KMS-11 (cell line): ENCODE measurements at regions not wholly inside any gene's neighbourhood (a gene's known extent, or its start where the extent isn't known, plus 50 kb on each side); places are given as distances from the start of the nearest gene placed in this dataset.

Experiments
- H2AFZ ChIP-seq: fragments of 200-600 bp; sonication (generic); 2 replicates; pipeline ENCODE4 v1.6.1; 2016; ENCODE audit warnings: antibody characterized with exemption, mixed run types, low read depth
- H3K27ac ChIP-seq: fragments of 200-600 bp; sonication (generic); 2 replicates; pipeline ENCODE4 v1.6.1; 2016; ENCODE audit warnings: mild to moderate bottlenecking, mixed run types
- H3K27me3 ChIP-seq: fragments of 200-600 bp; sonication (generic); 2 replicates; pipeline ENCODE4 v1.6.1; 2017; ENCODE audit warnings: mild to moderate bottlenecking, low read depth, mixed run types, moderate library complexity; ENCODE audit not compliant: insufficient read depth
- H3K36me3 ChIP-seq: fragments of 200-600 bp; sonication (generic); 2 replicates; pipeline ENCODE4 v1.6.1; 2017; ENCODE audit warnings: mild to moderate bottlenecking, mixed run types; ENCODE audit not compliant: insufficient read depth
- H3K4me1 ChIP-seq: fragments of 200-600 bp; sonication (generic); 2 replicates; pipeline ENCODE4 v1.6.1; 2016; ENCODE audit warnings: mild to moderate bottlenecking, low read depth, mixed run types; ENCODE audit not compliant: poor library complexity, severe bottlenecking
- H3K4me2 ChIP-seq: fragments of 200-600 bp; sonication (generic); 2 replicates; pipeline ENCODE4 v1.7.0; 2016; ENCODE audit warnings: mild to moderate bottlenecking, mixed run types
- H3K4me3 ChIP-seq: fragments of 200-600 bp; sonication (generic); IDR thresholded peaks from 2 replicates; pipeline ENCODE4 v1.6.1; 2017; ENCODE audit warnings: low read depth, low read length, mixed read lengths; ENCODE audit not compliant: insufficient read depth
- H3K79me2 ChIP-seq: fragments of 200-600 bp; sonication (generic); 2 replicates; pipeline ENCODE4 v1.6.1; 2016; ENCODE audit warnings: low read depth, mixed run types; ENCODE audit not compliant: insufficient read depth
- H3K9ac ChIP-seq: fragments of 200-600 bp; sonication (generic); 2 replicates; pipeline ENCODE4 v1.6.1; 2016; ENCODE audit warnings: mild to moderate bottlenecking, mixed run types
- H4K20me1 ChIP-seq: fragments of 200-600 bp; sonication (generic); 2 replicates; pipeline ENCODE4 v1.6.1; 2016; ENCODE audit warnings: mild to moderate bottlenecking, mixed run types; ENCODE audit not compliant: insufficient read depth
- CTCF ChIP-seq: fragments of 200-600 bp; sonication (generic); conservative IDR thresholded peaks from 2 replicates; pipeline ENCODE4 v1.6.1; 2017; ENCODE audit warnings: low read depth, mild to moderate bottlenecking, antibody characterized with exemption, low read length, moderate library complexity, mixed read lengths

DNA sequence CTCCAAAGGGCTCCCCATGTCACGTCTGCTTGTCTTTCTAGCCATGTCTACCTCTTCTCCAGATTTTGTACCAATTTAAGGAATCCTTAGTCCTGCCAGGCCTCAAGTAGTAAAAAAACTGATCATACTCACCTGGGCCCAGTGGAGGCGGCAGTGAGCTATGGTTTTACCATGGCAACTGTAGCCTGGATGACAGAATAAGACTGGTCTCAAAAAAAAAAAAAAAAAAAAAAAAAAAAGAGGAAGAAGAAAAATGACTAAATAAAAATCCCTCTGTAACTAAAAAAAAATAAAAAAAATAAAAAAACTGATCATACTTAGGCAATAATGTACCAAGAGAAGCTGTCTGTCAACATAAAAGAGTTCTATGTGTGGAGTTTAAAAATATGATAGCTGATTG lies 221.6 kb downstream of the NR4A2 start:
- no peak overlapping the region for H3K9ac ChIP-seq
- H3K4me3 ChIP-seq = no peak overlapping the region
- no peak overlapping the region for H3K27ac ChIP-seq
- no peaks in the 10 kb centered on the region for H3K79me2 ChIP-seq
- H3K4me2 ChIP-seq = no peak overlapping the region
- no peak overlapping the region for H2AFZ ChIP-seq
- TF ChIP-seq CTCF = peak; percentile 38; the same call in 1 of the 2 replicates
- no peaks in the 10 kb centered on the region for H4K20me1 ChIP-seq
- no peaks in the 10 kb centered on the region for H3K36me3 ChIP-seq
- H3K27me3 ChIP-seq = no peaks in the 10 kb centered on the region
- H3K4me1 ChIP-seq = no peaks in the 10 kb centered on the region

- no peaks in the 10 kb centered on the region for H3K36me3 ChIP-seq
- H3K9ac ChIP-seq = no peak overlapping the region
- H3K4me3 ChIP-seq = no peak overlapping the region
- no peaks in the 10 kb centered on the region for H3K79me2 ChIP-seq
- H2AFZ ChIP-seq = no peak overlapping the region
- no peak overlapping the region for H3K4me2 ChIP-seq
- H3K27ac ChIP-seq = no peak overlapping the region
- H4K20me1 ChIP-seq = no peaks in the 10 kb centered on the region
- no peaks in the 10 kb centered on the region for H3K27me3 ChIP-seq
- no peak for TF ChIP-seq CTCF
- no peaks in the 10 kb centered on the region for H3K4me1 ChIP-seq
These were observed 233.1 kb downstream of the NR4A2 start for GRCh38 chr2:156099382-156099781.

DNA sequence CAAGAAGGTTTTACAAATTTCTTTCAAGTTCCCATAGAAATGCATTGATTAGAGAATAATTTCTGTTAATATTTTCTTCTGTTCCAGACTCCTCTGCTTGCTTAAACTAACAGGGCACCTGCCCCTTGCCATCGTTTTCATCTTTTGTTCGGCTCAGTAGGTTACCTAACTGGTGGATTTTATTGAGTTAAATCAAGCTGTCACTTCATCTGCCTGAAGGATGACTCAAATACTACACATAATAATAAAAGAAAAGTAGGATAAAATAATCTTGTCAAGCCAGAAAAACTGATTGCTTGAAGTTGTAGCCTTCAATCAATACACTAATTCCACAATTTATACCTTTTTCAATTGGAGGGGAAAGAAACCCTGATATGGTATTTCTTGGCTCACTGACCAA lies 234.0 kb downstream of the NR4A2 start:
- Histone ChIP-seq H3K27me3 (no peaks in the 10 kb centered on the region), H3K9ac (no peak overlapping the region), H2AFZ (no peak overlapping the region), H3K4me2 (no peak overlapping the region), H4K20me1 (no peaks in the 10 kb centered on the region), H3K27ac (no peak overlapping the region), H3K36me3 (no peaks in the 10 kb centered on the region), H3K4me1 (no peaks in the 10 kb centered on the region), H3K79me2 (no peaks in the 10 kb centered on the region), H3K4me3 (no peak overlapping the region)
- no peak for TF ChIP-seq CTCF

DNA sequence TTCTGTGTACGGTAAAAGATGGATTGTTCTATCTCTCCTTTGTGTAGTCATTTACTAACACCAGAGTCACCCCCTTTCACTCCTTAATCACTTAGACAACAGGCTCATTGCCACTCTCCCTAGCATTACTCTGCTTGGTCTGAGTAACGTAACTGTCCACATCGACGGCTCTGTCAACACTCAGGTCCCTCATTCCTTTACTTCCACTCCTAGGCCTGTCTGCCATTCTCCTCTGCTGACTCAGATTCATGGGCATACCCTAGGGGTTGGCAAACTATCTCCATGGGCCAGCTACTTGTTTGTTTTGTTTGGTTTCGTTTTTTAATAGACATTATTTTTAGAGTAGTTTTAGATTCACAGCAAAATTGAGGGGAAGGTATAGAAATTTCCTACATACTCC lies 243.9 kb downstream of the NR4A2 start:
- TF ChIP-seq CTCF = no peak
- Histone ChIP-seq H3K27ac (no peak overlapping the region), H3K4me3 (no peak overlapping the region), H3K36me3 (no peaks in the 10 kb centered on the region), H3K9ac (no peak overlapping the region), H3K4me1 (no peaks in the 10 kb centered on the region), H3K27me3 (no peaks in the 10 kb centered on the region), H3K4me2 (no peak overlapping the region), H4K20me1 (no peaks in the 10 kb centered on the region), H3K79me2 (no peaks in the 10 kb centered on the region), H2AFZ (no peak overlapping the region)

GRCh38 chr2:156087875-156088274 lies 244.6 kb downstream of the NR4A2 start:
- Histone ChIP-seq H3K36me3 (no peaks in the 10 kb centered on the region), H3K4me3 (no peak overlapping the region), H4K20me1 (no peaks in the 10 kb centered on the region), H3K9ac (no peak overlapping the region), H3K4me1 (no peaks in the 10 kb centered on the region), H3K4me2 (no peak overlapping the region), H3K27ac (no peak overlapping the region), H3K27me3 (no peaks in the 10 kb centered on the region), H3K79me2 (no peaks in the 10 kb centered on the region), H2AFZ (no peak overlapping the region)
- no peak for TF ChIP-seq CTCF
